HCEC 1CT (cell line): ENCODE measurements at regions not wholly inside any gene's neighbourhood (a gene's known extent, or its start where the extent isn't known, plus 50 kb on each side); places are given as distances from the start of the nearest gene placed in this dataset.
"Not testable (repeated sequence)": the region's sequence is repeated elsewhere in the genome, so short reads cannot be mapped to it uniquely, and the experiment has no call there.

ENCODE experiments used
- DNase-seq: peaks from one replicate; pipeline ENCODE4 v3.0.0-alpha.2; 2017

DNA sequence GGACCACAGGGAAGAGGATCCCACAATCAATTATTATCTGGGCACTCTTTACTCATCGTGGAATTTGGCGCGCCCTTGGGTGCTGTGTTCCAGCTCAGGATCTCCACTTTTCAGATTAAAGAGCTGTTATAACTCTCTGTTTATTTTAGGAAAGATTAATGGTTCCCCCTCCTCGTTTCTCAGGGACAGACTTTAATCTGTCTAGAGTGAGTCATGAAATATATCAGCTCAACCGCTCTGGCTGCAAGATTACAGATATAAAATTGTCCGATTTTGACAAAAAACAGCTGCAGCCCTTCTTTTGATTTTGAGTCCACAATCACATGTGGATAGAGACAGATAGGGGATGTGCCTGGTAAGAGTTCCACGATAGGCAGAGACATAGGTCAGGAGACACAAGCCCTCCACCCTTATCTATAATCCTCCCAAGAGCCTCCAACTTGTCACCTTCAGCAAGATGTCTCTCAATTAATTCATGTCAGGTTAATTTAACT is 77.6 kb upstream of the ANKRD55 start:
- DNase-seq = no peak

DNA sequence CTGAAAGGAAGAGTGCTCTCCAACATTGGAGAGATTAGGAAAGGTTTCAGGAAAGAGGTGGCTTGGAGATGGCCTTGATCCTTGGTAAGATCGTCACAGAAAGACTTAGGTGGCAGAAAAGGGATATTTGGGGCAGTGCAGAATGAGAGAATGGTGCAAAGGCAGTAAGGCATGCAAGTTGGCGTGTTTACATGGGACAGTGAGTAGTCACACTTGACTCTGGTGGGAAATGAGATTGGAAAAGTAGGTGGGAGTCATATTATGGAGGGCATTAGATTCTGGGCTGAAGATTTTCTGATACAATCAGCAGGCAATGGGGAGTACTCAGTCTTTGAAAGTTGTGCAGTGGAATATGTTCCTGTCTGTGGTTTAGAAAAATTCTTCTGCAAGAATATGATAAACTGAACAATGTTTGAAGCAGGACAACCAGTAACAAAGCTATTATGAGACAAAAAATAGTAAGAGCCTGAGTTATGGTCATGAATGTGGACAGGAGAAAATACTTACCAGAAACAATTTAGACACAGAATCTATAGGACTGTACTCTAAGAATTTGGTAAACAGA is 76.2 kb upstream of the ANKRD55 start:
- DNase-seq = no peak

GRCh38 chr5:56307714-56308333 is 74.7 kb upstream of the ANKRD55 start:
- no peak for DNase-seq

GRCh38 chr5:56306433-56307150 is 73.5 kb upstream of the ANKRD55 start:
- no peak for DNase-seq

- DNase-seq = no peak
Measured at GRCh38 chr5:56305001-56305950, 72.1 kb upstream of the ANKRD55 start.

- no peak for DNase-seq
Measured at GRCh38 chr5:56303511-56303910, 70.4 kb upstream of the ANKRD55 start.

- DNase-seq = no peak
Measured at GRCh38 chr5:56302027-56302426, 68.9 kb upstream of the ANKRD55 start.

DNA sequence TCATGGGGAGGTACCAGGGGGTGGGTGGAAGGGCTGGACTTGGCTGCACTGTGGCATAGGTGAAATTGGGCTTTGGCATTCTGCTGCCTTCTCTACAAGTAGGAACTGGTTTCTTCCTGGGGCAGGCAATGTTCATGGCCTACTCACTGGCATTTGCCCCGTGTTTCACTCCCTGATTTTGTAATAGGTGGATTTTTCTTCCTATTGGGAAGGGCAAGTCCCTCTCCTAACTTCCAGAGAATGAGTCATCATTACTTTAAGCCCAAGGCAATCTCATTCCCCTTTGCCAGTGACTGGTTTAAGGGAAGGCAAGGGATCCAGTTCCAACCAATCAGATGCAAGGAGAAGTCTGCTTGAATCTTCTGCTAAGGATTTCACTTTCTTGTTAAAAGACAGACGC is 67.9 kb upstream of the ANKRD55 start:
- peak; percentile 30 for DNase-seq

DNA sequence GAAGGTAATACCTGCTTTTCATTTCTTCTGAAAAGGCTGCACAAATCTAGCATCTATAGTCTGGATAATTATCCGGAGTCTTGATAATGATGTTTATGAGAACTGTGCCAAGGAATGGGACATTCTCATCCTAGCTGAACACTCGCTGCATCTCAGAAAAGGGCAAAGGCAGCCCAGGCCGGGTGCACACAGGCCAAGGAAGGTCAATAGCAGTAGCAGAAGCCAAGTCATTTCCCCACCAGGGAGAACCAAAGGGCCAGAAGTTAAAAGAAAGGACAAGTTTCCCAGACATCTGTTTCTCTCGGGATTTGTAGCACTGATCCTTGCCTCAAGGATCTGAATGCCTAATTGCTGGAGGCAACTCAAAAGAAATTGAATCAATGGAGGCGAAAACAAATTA is 66.1 kb upstream of the ANKRD55 start:
- DNase-seq = no peak

GRCh38 chr5:56298336-56299090 is 65.4 kb upstream of the ANKRD55 start:
- no peak for DNase-seq

GRCh38 chr5:56297851-56298250 is 64.7 kb upstream of the ANKRD55 start:
- no peak for DNase-seq

DNA sequence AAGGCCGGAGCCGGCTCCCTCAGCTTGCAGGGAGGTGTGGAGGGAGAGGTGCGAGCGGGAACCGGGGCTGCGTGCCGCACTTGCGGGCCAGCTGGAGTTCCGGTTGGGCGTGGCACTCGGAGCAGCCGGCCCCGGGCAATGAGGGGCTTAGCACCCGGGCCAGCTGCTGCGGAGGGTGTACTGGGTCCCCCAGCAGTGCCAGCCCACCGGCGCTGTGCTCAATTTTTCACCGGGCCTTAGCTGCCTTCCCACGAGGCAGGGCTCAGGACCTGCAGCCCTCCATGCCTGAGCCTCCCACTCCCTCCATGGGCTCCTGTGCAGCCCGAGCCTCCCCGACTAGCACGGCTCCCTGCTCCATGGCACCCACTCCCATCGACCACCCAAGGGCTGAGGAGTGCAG is 62.2 kb upstream of the ANKRD55 start:
- DNase-seq = not testable (repeated sequence)

DNA sequence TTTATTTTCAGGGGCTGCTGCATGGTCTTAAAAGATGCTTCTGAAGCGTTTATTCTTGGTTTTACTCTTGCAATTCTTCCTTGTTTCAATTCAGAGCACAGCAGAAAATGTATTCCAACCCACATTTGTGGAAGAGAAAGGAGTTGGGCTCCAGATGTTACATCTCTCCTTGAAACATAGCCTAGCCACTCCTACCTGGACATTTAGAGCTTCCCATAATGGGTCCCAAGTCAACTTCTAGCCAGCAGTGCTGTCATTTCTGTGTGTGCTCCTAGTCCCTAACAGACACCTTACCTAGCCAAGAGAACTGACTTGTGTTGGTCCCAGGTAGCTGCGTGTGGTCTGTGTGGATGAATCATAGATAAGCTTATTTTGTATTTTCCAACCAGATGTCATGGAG is 61.2 kb upstream of the ANKRD55 start:
- DNase-seq = no peak

DNA sequence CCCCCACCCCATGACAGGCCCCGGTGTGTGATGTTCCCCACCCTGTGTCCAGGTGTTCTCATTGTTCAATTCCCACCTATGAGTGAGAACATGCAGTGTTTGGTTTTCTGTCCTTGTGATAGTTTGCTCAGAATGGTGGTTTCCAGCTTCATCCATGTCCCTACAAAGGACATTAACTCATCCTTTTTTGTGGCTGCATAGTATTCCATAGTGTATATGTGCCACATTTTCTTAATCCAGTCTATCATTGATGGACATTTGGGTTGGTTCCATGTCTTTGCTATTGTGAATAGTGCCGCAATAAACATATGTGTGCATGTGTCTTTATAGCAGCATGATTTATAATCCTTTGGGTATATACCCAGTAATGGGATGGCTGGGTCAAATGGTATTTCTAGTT is 59.7 kb upstream of the ANKRD55 start:
- not testable (repeated sequence) for DNase-seq

GRCh38 chr5:56291661-56292374 is 58.7 kb upstream of the ANKRD55 start:
- no peak for DNase-seq

DNA sequence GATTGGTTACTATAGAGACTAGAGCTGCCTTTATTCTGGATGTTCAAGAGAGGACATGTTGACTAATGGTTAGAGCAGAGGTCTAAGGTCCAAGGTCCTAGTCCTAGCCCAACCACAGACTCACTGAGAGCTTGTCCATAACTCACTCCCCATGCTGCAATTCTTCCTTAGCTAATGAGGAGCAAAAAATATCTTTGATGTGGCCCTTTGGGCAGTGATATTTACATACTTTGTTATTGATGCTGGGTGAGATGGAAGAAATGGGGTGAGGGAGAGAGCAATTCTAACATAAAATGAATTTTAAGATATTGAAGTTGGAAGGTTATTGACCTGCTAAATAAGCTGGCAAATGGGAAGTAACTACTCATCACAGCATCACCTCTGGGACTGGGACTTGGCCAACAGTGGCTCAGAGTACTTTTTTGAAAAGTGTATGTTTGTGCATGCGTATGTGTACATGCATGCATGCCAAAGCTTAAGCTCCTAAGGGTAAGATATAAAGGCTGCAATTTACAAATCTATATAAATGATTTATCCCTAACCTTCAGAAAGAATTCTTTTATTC is 58.0 kb upstream of the ANKRD55 start:
- DNase-seq = no peak

- no peak for DNase-seq
Measured at GRCh38 chr5:56290378-56291078, 57.4 kb upstream of the ANKRD55 start.

DNA sequence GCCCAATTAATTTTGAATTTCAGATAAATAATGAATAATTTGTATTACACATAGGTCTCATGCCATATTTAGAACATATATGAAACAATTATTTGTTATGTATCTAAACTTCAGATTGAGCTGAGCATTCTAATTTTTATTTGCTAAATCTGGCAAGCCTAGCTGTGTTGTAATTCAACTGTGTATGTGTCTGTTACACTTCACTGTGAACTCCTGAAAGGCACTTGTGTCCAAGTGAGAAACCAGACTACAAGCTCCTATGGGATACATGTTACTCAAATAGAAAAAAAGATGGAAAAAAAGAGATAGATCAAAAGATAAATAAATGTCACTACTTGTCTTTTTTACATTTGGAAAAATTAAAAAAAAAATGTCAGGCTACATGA is 56.5 kb upstream of the ANKRD55 start:
- DNase-seq = no peak

GRCh38 chr5:56288873-56289601 is 55.9 kb upstream of the ANKRD55 start:
- DNase-seq = no peak
